Neural crest cell (in vitro differentiated cells): ENCODE measurements at regions not wholly inside any gene's neighbourhood (a gene's known extent, or its start where the extent isn't known, plus 50 kb on each side); places are given as distances from the start of the nearest gene placed in this dataset.
"Not testable (repeated sequence)": the region's sequence is repeated elsewhere in the genome, so short reads cannot be mapped to it uniquely, and the experiment has no call there.

Source experiments
- DNase-seq: peaks from one replicate; pipeline ENCODE4 v3.0.0; 2021; ENCODE audit warnings: low read depth, mixed read lengths, low spot score
- H3K27ac Mint-ChIP-seq: one replicate; pipeline ENCODE4 v1.8.0; 2021; ENCODE audit warnings: mild to moderate bottlenecking, mixed read lengths; ENCODE audit not compliant: unreplicated experiment
- H3K27me3 Mint-ChIP-seq: 2 replicates; pipeline ENCODE4 v1.8.0; 2021; ENCODE audit warnings: low read depth, mild to moderate bottlenecking, mixed read lengths
- H3K36me3 Mint-ChIP-seq: 2 replicates; pipeline ENCODE4 v1.8.0; 2021; ENCODE audit warnings: low read depth, mild to moderate bottlenecking, mixed read lengths
- H3K4me1 Mint-ChIP-seq: 2 replicates; pipeline ENCODE4 v1.8.0; 2021; ENCODE audit warnings: mixed read lengths
- H3K4me3 Mint-ChIP-seq: one replicate; pipeline ENCODE4 v1.8.0; 2021; ENCODE audit warnings: mild to moderate bottlenecking, mixed read lengths
- H3K9me3 Mint-ChIP-seq: 2 replicates; pipeline ENCODE4 v1.8.0; 2021; ENCODE audit warnings: mixed read lengths
- TF ChIP-seq, protein P1 (sequence below): fragments of 200-600 bp; sonication (generic); conservative IDR thresholded peaks from 2 replicates; pipeline ENCODE4 v1.5.0; 2021; ENCODE audit warnings: antibody characterized with exemption, mild to moderate bottlenecking

DNA sequence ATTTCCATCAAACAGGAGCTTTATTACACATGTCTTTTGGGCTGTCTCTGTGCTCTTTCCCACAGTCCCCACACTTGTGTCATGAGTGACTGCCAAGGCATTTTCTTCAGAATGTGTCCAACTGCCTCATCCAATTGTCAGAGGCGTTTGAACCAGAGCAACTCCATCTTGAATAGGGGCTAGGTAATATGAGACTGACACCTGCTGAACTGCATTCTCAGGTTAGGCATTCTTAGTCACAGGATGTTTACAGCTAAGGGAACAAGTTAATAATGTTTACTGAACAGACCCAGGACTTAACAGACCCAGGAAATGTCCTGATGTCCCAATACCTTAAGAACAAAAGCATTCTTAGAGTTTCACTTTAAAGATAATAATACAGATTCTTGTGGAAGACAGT lies 595.5 kb downstream of the REEP3 start:
- Mint-ChIP-seq H3K27me3 (no peaks in the 10 kb centered on the region), H3K36me3 (no peaks in the 10 kb centered on the region), H3K27ac (no peak overlapping the region), H3K9me3 (no peaks in the 10 kb centered on the region), H3K4me1 (peaks cover 5% of the 10 kb centered on the region), H3K4me3 (no peak overlapping the region)
- no peak for DNase-seq
- TF ChIP-seq, protein P1, sequence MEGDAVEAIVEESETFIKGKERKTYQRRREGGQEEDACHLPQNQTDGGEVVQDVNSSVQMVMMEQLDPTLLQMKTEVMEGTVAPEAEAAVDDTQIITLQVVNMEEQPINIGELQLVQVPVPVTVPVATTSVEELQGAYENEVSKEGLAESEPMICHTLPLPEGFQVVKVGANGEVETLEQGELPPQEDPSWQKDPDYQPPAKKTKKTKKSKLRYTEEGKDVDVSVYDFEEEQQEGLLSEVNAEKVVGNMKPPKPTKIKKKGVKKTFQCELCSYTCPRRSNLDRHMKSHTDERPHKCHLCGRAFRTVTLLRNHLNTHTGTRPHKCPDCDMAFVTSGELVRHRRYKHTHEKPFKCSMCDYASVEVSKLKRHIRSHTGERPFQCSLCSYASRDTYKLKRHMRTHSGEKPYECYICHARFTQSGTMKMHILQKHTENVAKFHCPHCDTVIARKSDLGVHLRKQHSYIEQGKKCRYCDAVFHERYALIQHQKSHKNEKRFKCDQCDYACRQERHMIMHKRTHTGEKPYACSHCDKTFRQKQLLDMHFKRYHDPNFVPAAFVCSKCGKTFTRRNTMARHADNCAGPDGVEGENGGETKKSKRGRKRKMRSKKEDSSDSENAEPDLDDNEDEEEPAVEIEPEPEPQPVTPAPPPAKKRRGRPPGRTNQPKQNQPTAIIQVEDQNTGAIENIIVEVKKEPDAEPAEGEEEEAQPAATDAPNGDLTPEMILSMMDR: no peak

DNA sequence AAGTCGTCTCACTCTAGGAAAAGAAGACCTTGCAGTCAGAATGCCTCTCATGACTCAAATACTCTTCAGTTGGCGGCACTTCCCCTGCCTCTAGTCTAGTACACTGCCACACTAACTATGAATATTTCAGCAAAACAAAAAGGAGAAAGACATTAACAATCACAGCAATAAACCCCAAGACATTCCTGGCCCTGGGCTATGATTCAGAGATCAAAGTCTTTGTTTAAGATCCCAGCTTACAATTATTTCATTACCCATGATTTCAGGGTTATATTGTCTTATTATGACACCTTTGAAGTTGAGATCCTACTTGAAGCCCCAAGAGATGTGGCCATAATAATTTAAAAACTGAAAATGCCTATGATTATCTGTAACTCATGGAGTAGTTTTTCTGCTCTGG lies 597.5 kb downstream of the REEP3 start:
- H3K4me1 Mint-ChIP-seq: peaks cover 5% of the 10 kb centered on the region
- TF ChIP-seq, protein P1: no peak
- H3K4me3 Mint-ChIP-seq: no peak overlapping the region
- H3K27me3 Mint-ChIP-seq: no peaks in the 10 kb centered on the region
- no peaks in the 10 kb centered on the region for H3K36me3 Mint-ChIP-seq
- H3K27ac Mint-ChIP-seq: no peak overlapping the region
- no peaks in the 10 kb centered on the region for H3K9me3 Mint-ChIP-seq
- no peak for DNase-seq

DNA sequence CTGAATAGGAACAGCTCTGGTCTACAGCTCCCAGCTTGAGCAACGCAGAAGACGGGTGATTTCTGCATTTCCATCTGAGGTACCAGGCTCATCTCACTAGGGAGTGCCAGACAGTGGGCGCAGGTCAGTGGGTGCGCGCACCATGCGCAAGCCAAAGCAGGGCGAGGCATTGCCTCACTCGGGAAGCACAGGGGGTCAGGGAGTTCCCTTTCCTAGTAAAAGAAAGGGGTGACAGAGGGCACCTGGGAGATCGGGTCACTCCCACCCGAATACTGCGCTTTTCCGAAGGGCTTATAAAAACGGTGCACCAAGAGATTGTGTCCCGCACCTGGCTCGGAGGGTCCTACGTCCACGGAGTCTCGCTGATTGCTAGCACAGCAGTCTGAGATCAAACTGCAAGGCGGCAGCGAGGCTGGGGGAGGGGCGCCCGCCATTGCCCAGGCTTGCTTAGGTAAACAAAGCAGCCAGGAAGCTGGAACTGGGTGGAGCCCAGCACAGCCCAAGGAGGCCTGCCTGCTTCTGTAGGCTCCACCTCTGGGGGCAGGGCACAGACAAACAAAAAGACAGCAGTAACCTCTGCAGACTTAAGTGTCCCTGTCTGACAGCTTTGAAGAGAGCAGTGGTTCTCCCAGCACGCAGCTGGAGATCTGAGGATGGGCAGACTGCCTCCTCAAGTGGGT lies 599.2 kb downstream of the REEP3 start:
- DNase-seq, H3K36me3 Mint-ChIP-seq, H3K4me3 Mint-ChIP-seq, H3K9me3 Mint-ChIP-seq, H3K4me1 Mint-ChIP-seq, H3K27me3 Mint-ChIP-seq: not testable (repeated sequence)
- peak overlapping the region; percentile 93 for H3K27ac Mint-ChIP-seq

DNA sequence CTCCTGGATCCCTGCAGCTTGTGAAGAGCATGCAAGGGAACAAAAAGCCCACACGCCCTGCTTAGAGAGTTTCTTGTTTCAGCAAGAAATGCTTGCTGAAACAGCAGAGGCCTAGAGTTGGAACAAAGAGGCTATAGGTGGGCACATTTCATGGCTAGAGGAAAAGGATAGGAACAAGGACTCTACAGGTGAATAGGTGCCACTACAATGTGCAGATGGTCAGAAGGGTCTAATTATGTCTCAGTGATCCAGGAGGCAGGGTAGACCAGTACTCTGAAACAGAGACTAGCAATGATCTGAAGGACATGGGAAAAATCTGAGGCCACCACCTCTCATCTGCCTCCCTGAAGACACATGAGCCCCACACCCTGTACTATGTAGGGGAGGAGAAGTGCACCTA lies 609.0 kb downstream of the REEP3 start:
- Mint-ChIP-seq H3K4me1 (peaks cover 4% of the 10 kb centered on the region), H3K27ac (no peak overlapping the region), H3K9me3 (no peaks in the 10 kb centered on the region), H3K4me3 (no peak overlapping the region), H3K27me3 (no peaks in the 10 kb centered on the region), H3K36me3 (no peaks in the 10 kb centered on the region)
- TF ChIP-seq, protein P1: no peak
- DNase-seq: no peak

DNA sequence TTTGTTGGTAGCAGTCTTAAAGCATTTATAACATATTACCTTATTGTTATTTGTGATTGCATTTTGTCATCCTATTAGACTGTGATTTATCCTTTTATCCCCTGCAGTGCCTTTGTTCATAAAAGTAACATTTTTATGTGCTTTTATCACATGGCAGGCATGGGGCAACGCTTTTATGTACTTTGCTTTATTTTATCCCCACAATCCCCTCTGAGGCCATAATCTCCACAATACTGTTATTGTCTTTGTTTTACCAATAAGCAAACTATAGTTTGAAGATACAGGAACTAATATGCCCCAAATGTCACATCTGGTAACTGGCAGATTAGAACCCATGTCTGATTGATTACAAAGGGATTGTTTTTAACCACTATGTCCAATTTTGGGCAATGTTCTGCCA lies 613.5 kb downstream of the REEP3 start:
- TF ChIP-seq, protein P1: no peak
- H3K36me3 Mint-ChIP-seq: no peaks in the 10 kb centered on the region
- no peaks in the 10 kb centered on the region for H3K27me3 Mint-ChIP-seq
- peaks cover 4% of the 10 kb centered on the region for H3K4me1 Mint-ChIP-seq
- no peak overlapping the region for H3K27ac Mint-ChIP-seq
- no peak overlapping the region for H3K4me3 Mint-ChIP-seq
- no peak for DNase-seq
- H3K9me3 Mint-ChIP-seq: no peaks in the 10 kb centered on the region

DNA sequence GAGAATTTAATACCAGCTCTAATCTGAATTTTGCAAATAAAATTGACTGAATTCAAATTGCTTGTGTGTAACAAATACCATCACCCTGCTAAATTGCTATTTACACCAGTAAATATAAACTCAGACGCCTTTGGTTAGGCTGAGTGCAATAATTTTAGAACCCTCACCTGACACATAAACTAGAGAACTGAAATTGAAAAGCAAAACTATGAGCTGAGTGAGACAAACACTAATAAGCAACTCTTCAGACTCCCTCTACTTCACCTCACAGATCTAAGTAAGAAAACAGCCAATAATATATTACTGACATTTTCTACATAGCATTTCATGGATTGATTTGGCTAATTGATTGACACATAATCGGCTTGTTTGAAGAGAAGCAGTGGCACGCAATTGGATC lies 621.2 kb downstream of the REEP3 start:
- peaks cover 4% of the 10 kb centered on the region for H3K4me1 Mint-ChIP-seq
- no peaks in the 10 kb centered on the region for H3K36me3 Mint-ChIP-seq
- H3K9me3 Mint-ChIP-seq: no peaks in the 10 kb centered on the region
- DNase-seq: no peak
- TF ChIP-seq, protein P1: no peak
- H3K27ac Mint-ChIP-seq: no peak overlapping the region
- H3K4me3 Mint-ChIP-seq: no peak overlapping the region
- H3K27me3 Mint-ChIP-seq: no peaks in the 10 kb centered on the region
